ENCODE measurements at regions not wholly inside any gene's neighbourhood (a gene's known extent, or its start where the extent isn't known, plus 50 kb on each side); places are given as distances from the start of the nearest gene placed in this dataset.

DNA sequence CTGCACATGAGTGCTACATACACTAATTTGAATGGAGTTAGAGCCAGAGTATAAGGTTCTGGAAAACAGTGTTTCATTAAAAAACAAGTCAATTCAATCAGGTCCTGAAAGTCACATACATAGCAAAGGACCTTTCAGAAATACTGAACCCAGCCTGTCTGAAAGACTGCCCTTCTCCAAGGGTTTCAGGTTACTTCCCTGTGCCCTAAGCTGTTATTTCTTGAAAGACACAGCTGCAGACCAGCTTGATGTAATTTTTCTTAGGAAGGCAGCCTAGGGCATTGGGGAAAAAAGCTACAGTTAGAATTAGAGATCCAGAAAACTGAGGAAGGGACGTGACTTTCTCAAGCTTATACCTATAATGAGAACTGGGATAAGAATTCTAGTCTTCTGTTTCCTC is 155.9 kb upstream of the MAOA start:
- H3K27ac ChIP-seq, result no peak overlapping the region
- TF ChIP-seq, protein P1, sequence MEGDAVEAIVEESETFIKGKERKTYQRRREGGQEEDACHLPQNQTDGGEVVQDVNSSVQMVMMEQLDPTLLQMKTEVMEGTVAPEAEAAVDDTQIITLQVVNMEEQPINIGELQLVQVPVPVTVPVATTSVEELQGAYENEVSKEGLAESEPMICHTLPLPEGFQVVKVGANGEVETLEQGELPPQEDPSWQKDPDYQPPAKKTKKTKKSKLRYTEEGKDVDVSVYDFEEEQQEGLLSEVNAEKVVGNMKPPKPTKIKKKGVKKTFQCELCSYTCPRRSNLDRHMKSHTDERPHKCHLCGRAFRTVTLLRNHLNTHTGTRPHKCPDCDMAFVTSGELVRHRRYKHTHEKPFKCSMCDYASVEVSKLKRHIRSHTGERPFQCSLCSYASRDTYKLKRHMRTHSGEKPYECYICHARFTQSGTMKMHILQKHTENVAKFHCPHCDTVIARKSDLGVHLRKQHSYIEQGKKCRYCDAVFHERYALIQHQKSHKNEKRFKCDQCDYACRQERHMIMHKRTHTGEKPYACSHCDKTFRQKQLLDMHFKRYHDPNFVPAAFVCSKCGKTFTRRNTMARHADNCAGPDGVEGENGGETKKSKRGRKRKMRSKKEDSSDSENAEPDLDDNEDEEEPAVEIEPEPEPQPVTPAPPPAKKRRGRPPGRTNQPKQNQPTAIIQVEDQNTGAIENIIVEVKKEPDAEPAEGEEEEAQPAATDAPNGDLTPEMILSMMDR (conservative IDR thresholded peaks at IDR 0.05), result no peak

DNA sequence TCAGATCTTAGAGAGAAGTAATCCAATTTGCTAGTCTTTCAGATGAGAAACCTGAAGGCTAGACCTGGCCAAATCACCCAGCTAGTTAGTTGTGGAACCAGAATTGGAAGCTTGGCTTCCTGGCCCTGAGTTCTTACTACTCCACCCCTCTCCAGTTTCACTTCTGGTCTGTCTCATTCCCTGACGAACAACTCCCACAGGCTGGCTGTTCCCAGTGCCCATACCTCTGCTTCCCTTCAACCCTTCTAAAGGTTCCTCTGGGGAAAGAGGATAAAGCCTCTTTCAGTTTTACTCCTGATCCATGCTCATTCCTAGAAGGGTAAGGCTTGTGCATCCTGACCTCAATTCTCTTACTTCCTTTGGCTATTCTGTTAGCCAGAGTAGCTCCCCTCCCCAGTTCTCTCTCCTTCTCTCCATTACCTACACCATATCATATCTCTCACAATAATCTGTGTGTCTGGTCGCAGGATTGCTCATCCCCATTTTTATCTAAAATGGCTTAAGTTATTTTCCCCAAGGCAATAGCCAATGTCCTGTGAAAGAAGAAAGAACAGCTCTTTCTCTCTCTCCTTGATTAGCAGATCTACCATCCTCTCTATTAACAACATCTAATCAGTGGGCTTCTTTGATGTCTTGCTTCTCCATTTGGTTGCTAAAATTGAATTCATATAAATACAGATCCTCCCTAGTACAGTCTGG is 155.0 kb upstream of the MAOA start:
- TF ChIP-seq, protein P1 (conservative IDR thresholded peaks at IDR 0.05), result no peak
- H3K27ac ChIP-seq, result no peak overlapping the region

DNA sequence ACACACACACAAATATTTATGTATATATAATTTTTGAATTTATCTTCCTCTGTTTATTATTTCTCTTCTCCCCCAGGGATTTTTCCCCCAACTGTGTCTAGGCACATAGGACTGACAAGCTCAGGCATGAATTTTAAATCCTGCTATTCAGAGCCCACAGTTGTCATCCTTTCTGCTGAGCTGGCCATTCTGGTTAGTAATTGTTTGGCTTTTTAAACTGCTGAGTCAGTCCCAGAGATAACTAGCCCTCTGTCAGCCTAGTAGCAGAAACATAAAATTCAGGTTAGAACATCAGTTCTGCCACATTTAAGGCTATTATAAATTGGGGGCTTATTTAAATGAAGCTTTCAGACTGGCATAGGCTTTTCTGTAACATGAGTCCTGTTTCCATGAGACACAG is 151.7 kb upstream of the MAOA start:
- TF ChIP-seq, protein P1 (conservative IDR thresholded peaks at IDR 0.05), result no peak
- H3K27ac ChIP-seq, result no peak overlapping the region

- no peak overlapping the region for H3K27ac ChIP-seq
- TF ChIP-seq, protein P1 (conservative IDR thresholded peaks at IDR 0.05), result no peak
These were observed 150.3 kb upstream of the MAOA start for GRCh38 chrX:43505769-43506168.

DNA sequence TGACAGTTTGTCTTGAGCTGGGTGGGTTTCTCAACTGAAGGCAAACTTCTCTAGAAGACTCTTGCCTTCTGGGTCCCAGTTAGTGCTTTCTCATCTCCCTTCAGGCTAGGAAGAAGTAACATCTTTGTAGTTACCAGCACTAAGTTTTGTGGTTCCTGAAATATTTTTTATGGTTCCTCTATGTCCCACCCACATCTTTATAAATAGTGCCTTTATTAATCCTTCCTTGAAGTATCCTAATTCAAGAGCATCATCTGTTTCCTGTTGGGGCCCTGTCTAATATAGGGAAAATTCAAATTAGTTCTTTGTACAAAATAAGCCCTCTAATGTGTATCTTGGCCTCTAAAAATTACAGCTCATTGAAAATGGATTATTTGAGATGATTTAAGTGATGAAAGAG is 147.4 kb upstream of the MAOA start:
- no peak overlapping the region for H3K27ac ChIP-seq
- TF ChIP-seq, protein P1 (conservative IDR thresholded peaks at IDR 0.05), result no peak

- H3K27ac ChIP-seq, result no peak overlapping the region
- TF ChIP-seq, protein P1 (conservative IDR thresholded peaks at IDR 0.05), result no peak
These were observed 145.9 kb upstream of the MAOA start for GRCh38 chrX:43510209-43510608.

- TF ChIP-seq, protein P1 (conservative IDR thresholded peaks at IDR 0.05), result no peak
- H3K27ac ChIP-seq, result no peak overlapping the region
These were observed 143.0 kb upstream of the MAOA start for GRCh38 chrX:43513085-43513484.
